IMR-90 (cell line): ENCODE measurements at regions not wholly inside any gene's neighbourhood (a gene's known extent, or its start where the extent isn't known, plus 50 kb on each side); places are given as distances from the start of the nearest gene placed in this dataset.

Experiments used
- ATAC-seq: fragments of 200-7000 bp; cut with Tn5 transposase; 2 replicates; pipeline ENCODE4 v1.9.1; 2020; ENCODE audit warnings: low read depth, mild to moderate bottlenecking, moderate library complexity
- BruUV-seq: library from RNA; stranded (reverse); fragments of 400-500 nt; replicated peaks from 2 replicates; lab custom pipeline; 2021; lab: Mats Ljungman, UMichigan
- CTCF ChIA-PET: fragments of 300-600 bp; formaldehyde crosslinking; extraction: SDS; loops from one replicate; lab custom pipeline; 2021; ENCODE audit warnings: antibody characterized with exemption; lab: Yijun Ruan, JAX
- POLR2A ChIA-PET: fragments of 300-600 bp; sonication (Branson Sonifier 250); formaldehyde crosslinking; loops from one replicate; lab custom pipeline; 2022; ENCODE audit warnings: antibody characterized with exemption; ENCODE audit not compliant: unreplicated experiment; lab: Charles Lee
- DNase-seq: peaks from one replicate; pipeline ENCODE4 v3.0.0; 2013
- H2AFZ ChIP-seq: replicated peaks from 2 replicates; pipeline ENCODE3; 2013; ENCODE audit warnings: low read length, mild to moderate bottlenecking; ENCODE audit not compliant: poor library complexity
- H2AK5ac ChIP-seq: 2 replicates; pipeline ENCODE4 v1.6.1; 2013; ENCODE audit warnings: low read depth, low read length, inconsistent platforms
- H2AK9ac ChIP-seq: replicated peaks from 2 replicates; pipeline ENCODE3; 2013; ENCODE audit warnings: mild to moderate bottlenecking, low read depth, low read length, moderate library complexity; ENCODE audit not compliant: poor library complexity
- H2BK120ac ChIP-seq: 2 replicates; pipeline ENCODE4 v1.6.1; 2013; ENCODE audit warnings: low read depth, low read length, inconsistent platforms
- H2BK15ac ChIP-seq: 3 replicates; pipeline ENCODE4 v1.6.1; 2013; ENCODE audit warnings: low read depth, low read length, inconsistent platforms
- H2BK20ac ChIP-seq: 2 replicates; pipeline ENCODE4 v1.6.1; 2013; ENCODE audit warnings: low read depth, mild to moderate bottlenecking, inconsistent platforms, low read length, moderate library complexity
- H2BK5ac ChIP-seq: 2 replicates; pipeline ENCODE4 v1.6.1; 2013; ENCODE audit warnings: mild to moderate bottlenecking, low read depth, low read length, inconsistent platforms; ENCODE audit not compliant: poor library complexity, severe bottlenecking
- H3K14ac ChIP-seq: replicated peaks from 2 replicates; pipeline ENCODE4 v1.6.1; 2013; ENCODE audit warnings: low read depth, low read length, inconsistent platforms
- H3K18ac ChIP-seq: 2 replicates; pipeline ENCODE4 v1.6.1; 2013; ENCODE audit warnings: low read depth, low read length, control low read depth
- H3K23ac ChIP-seq: 2 replicates; pipeline ENCODE4 v1.6.1; 2013; ENCODE audit warnings: low read depth, low read length, inconsistent platforms
- H3K27ac ChIP-seq: 2 replicates; pipeline ENCODE4 v1.5.1; 2013; ENCODE audit warnings: mild to moderate bottlenecking, control low read depth, low read length; ENCODE audit not compliant: insufficient read depth
- H3K27me3 ChIP-seq: 2 replicates; pipeline ENCODE4 v1.6.1; 2013; ENCODE audit warnings: low read length; ENCODE audit not compliant: control insufficient read depth, insufficient read depth
- H3K36me3 ChIP-seq: 2 replicates; pipeline ENCODE4 v1.6.1; 2013; ENCODE audit warnings: low read length, mixed read lengths; ENCODE audit not compliant: control insufficient read depth, insufficient read depth
- H3K4ac ChIP-seq: 2 replicates; pipeline ENCODE4 v1.6.1; 2013; ENCODE audit warnings: low read depth, low read length, inconsistent platforms
- H3K4me1 ChIP-seq: 2 replicates; pipeline ENCODE4 v1.6.1; 2013; ENCODE audit warnings: low read length, mixed read lengths; ENCODE audit not compliant: control insufficient read depth, insufficient read depth
- H3K4me2 ChIP-seq: 2 replicates; pipeline ENCODE4 v1.6.1; 2013; ENCODE audit warnings: low read depth, mild to moderate bottlenecking, control low read depth, low read length, moderate library complexity
- H3K4me3 ChIP-seq: 2 replicates; pipeline ENCODE4 v1.5.1; 2013; ENCODE audit warnings: low read depth, mild to moderate bottlenecking, control low read depth, low read length, moderate library complexity; ENCODE audit not compliant: insufficient read depth
- H3K56ac ChIP-seq: 2 replicates; pipeline ENCODE4 v1.6.1; 2013; ENCODE audit warnings: low read length, inconsistent platforms; ENCODE audit not compliant: insufficient read depth; ENCODE audit errors: extremely low read depth
- H3K79me1 ChIP-seq, 2 experiments: 2 replicates each; pipeline ENCODE4 v1.6.1; 2013; ENCODE audit warnings: low read length in 2 of 2, inconsistent platforms in 1 of 2, low read depth in 1 of 2
- H3K9ac ChIP-seq: 2 replicates; pipeline ENCODE4 v1.6.1; 2013; ENCODE audit warnings: low read depth, low read length, control low read depth
- H3K9me1 ChIP-seq: 2 replicates; pipeline ENCODE4 v1.6.1; 2013; ENCODE audit warnings: low read length, inconsistent platforms; ENCODE audit not compliant: insufficient read depth
- H3K9me3 ChIP-seq: 2 replicates; pipeline ENCODE4 v1.6.1; 2013; ENCODE audit warnings: low read length; ENCODE audit not compliant: control insufficient read depth, insufficient read depth
- H4K20me1 ChIP-seq: 2 replicates; pipeline ENCODE4 v1.6.1; 2013; ENCODE audit warnings: low read length, inconsistent platforms; ENCODE audit not compliant: insufficient read depth
- H4K5ac ChIP-seq: 2 replicates; pipeline ENCODE4 v1.6.1; 2013; ENCODE audit warnings: mild to moderate bottlenecking, low read depth, low read length, control low read depth
- H4K8ac ChIP-seq, 2 experiments: 2 replicates each; pipeline ENCODE4 v1.6.1; 2013; ENCODE audit warnings: low read depth in 2 of 2, low read length in 2 of 2, control low read depth in 1 of 2, inconsistent platforms in 1 of 2
- H4K91ac ChIP-seq: 2 replicates; pipeline ENCODE4 v1.6.1; 2013; ENCODE audit warnings: low read depth, low read length, inconsistent platforms; ENCODE audit not compliant: insufficient read depth
- BHLHE40 ChIP-seq: fragments of 150-350 bp; IDR thresholded peaks from 2 replicates; pipeline ENCODE4 v1.6.1; 2016; ENCODE audit warnings: mild to moderate bottlenecking, low read depth, low read length
- CEBPB ChIP-seq: IDR thresholded peaks from 2 replicates; pipeline ENCODE4 v1.6.1; 2012; ENCODE audit warnings: low read depth, low read length, improper control_type of control experiment
- CHD1 ChIP-seq: IDR thresholded peaks from 2 replicates; pipeline ENCODE4 v1.6.1; 2012; ENCODE audit warnings: low read depth, low read length, improper control_type of control experiment
- CTCF ChIP-seq: conservative IDR thresholded peaks from 2 replicates; pipeline ENCODE4 v1.5.1; 2012; ENCODE audit warnings: mild to moderate bottlenecking, low read depth, low read length, improper control_type of control experiment
- ELK1 ChIP-seq: fragments of 150-350 bp; IDR thresholded peaks from 2 replicates; pipeline ENCODE4 v1.6.1; 2016; ENCODE audit warnings: low read depth, mild to moderate bottlenecking, low read length, moderate library complexity, borderline replicate concordance
- FOS ChIP-seq: fragments of 150-350 bp; IDR thresholded peaks from 2 replicates; pipeline ENCODE4 v1.6.1; 2016; ENCODE audit warnings: low read depth, low read length
- MAFK ChIP-seq: IDR thresholded peaks from 2 replicates; pipeline ENCODE4 v1.6.1; 2012; ENCODE audit warnings: low read depth, low read length, improper control_type of control experiment
- MAZ ChIP-seq: IDR thresholded peaks from 2 replicates; pipeline ENCODE4 v1.6.1; 2012; ENCODE audit warnings: low read depth, mild to moderate bottlenecking, low read length, improper control_type of control experiment, moderate library complexity, borderline replicate concordance
- MXI1 ChIP-seq: IDR thresholded peaks from 2 replicates; pipeline ENCODE4 v1.6.1; 2012; ENCODE audit warnings: low read depth, mild to moderate bottlenecking, low read length, moderate library complexity, borderline replicate concordance
- NFE2L2 ChIP-seq: fragments of 150-350 bp; IDR thresholded peaks from 2 replicates; pipeline ENCODE4 v1.6.1; 2016; ENCODE audit warnings: low read depth, mild to moderate bottlenecking, low read length
- POLR2A ChIP-seq: IDR thresholded peaks from 2 replicates; pipeline ENCODE4 v1.6.1; 2012; ENCODE audit warnings: mild to moderate bottlenecking, low read depth, low read length
- RAD21 ChIP-seq: IDR thresholded peaks from 2 replicates; pipeline ENCODE4 v1.6.1; 2012; ENCODE audit warnings: low read length, improper control_type of control experiment
- RCOR1 ChIP-seq: IDR thresholded peaks from 2 replicates; pipeline ENCODE4 v1.6.1; 2012; ENCODE audit warnings: mild to moderate bottlenecking, low read length, improper control_type of control experiment; ENCODE audit not compliant: insufficient replicate concordance
- RFX5 ChIP-seq: IDR thresholded peaks from 2 replicates; pipeline ENCODE4 v1.8.0; 2012; ENCODE audit warnings: low read depth, mild to moderate bottlenecking, low read length, moderate library complexity
- SMC3 ChIP-seq: fragments of 150-350 bp; IDR thresholded peaks from 2 replicates; pipeline ENCODE4 v1.6.1; 2016; ENCODE audit warnings: low read depth, mild to moderate bottlenecking, antibody characterized with exemption, low read length, moderate library complexity
- USF2 ChIP-seq: fragments of 150-350 bp; IDR thresholded peaks from 2 replicates; pipeline ENCODE4 v1.6.1; 2017; ENCODE audit warnings: mild to moderate bottlenecking, antibody characterized with exemption, low read length, low read depth
- WGBS, 2 experiments: methylation state at CpG; one replicate each; pipeline versions ENCODE4 v1.1.5 to v1.1.7; 2013; ENCODE audit warnings: missing lambda C conversion rate in 2 of 2; ENCODE audit not compliant: insufficient read length in 1 of 2; ENCODE audit errors: extremely low coverage in 2 of 2; 5-methylcytosine and 5-hydroxymethylcytosine counted together
- dilution Hi-C: fragments of 300-500 bp; cut with HindIII; formaldehyde crosslinking; loops from one replicate; pipeline ENCODE4 v1.14.3; 2018; ENCODE audit warnings: low sequenced_read_pairs; ENCODE audit not compliant: unreplicated experiment
- in situ Hi-C: fragments of 300-500 bp; cut with MboI; formaldehyde crosslinking; loops from 3 replicates; pipeline ENCODE4 v1.14.3; 2019; ENCODE audit warnings: low sequenced_read_pairs, inconsistent platforms, mixed read lengths
- intact Hi-C: fragments of 100-400 bp; cut with micrococcal nuclease; formaldehyde crosslinking; loops from 2 replicates; pipeline ENCODE4 v1.10.0; 2022

GRCh38 chr10:90174531-90174930 lies 473.1 kb downstream of the KIF20B start:
- dilution Hi-C loops = no loop called here
- H3K36me3 ChIP-seq = no peaks in the 10 kb centered on the region
- no peaks in the 10 kb centered on the region for H3K4me1 ChIP-seq
- no peak overlapping the region for H2AFZ ChIP-seq
- no peak overlapping the region for H3K14ac ChIP-seq
- H3K9me1 ChIP-seq = no peaks in the 10 kb centered on the region
- no peak overlapping the region for H2BK15ac ChIP-seq
- no peak overlapping the region for H2AK5ac ChIP-seq
- H3K18ac ChIP-seq = no peak overlapping the region
- H4K91ac ChIP-seq = no peak overlapping the region
- H3K23ac ChIP-seq = no peak overlapping the region
- H2BK5ac ChIP-seq = no peak overlapping the region
- no peak overlapping the region for H4K8ac ChIP-seq
- no peak overlapping the region for H3K56ac ChIP-seq
- ChIA-PET POLR2A (no interaction called here), CTCF (interaction anchor here (1.3 kb wide), 1 partner anchor 25 kb away, joined by 3 read pairs; no protein-coding TSS in a partner anchor)
- no peak overlapping the region for H3K27ac ChIP-seq
- TF ChIP-seq RFX5 (no peak), SMC3 (no peak), CEBPB (no peak), MAFK (no peak), USF2 (no peak), ELK1 (no peak), MXI1 (no peak), BHLHE40 (no peak), CTCF (no peak), CHD1 (no peak), POLR2A (no peak), MAZ (no peak), FOS (no peak), NFE2L2 (no peak), RAD21 (no peak), RCOR1 (no peak)
- no peaks in the 10 kb centered on the region for H3K27me3 ChIP-seq
- H2AK9ac ChIP-seq = no peak overlapping the region
- DNase-seq (no peak), ATAC-seq (no peak)
- WGBS, 2 experiments = no CpG with 5 or more reads among the region's 3 CpGs
- no peaks in the 10 kb centered on the region for H3K79me1 ChIP-seq
- no peak overlapping the region for H3K4me2 ChIP-seq
- in situ Hi-C loops = no loop called here
- intact Hi-C loops = no loop called here
- H3K9ac ChIP-seq = no peak overlapping the region
- no peak overlapping the region for H4K5ac ChIP-seq
- H2BK120ac ChIP-seq = no peak overlapping the region
- H4K20me1 ChIP-seq = no peaks in the 10 kb centered on the region
- no peaks in the 10 kb centered on the region for H3K9me3 ChIP-seq
- no peak overlapping the region for H2BK20ac ChIP-seq
- BruUV-seq = no TSS peak
- H3K4me3 ChIP-seq = no peak overlapping the region
- H3K4ac ChIP-seq = no peak overlapping the region
